Fibroblast of villous mesenchyme (primary cell): ENCODE measurements at regions not wholly inside any gene's neighbourhood (a gene's known extent, or its start where the extent isn't known, plus 50 kb on each side); places are given as distances from the start of the nearest gene placed in this dataset.

ENCODE experiments used
- DNase-seq: peaks from one replicate; pipeline ENCODE4 v3.0.0-alpha.2; 2010; ENCODE audit warnings: low read depth
- H3K4me3 ChIP-seq: 2 replicates; pipeline ENCODE4 v1.5.1; 2011; ENCODE audit warnings: low read depth, mild to moderate bottlenecking, low read length
- CTCF ChIP-seq: IDR thresholded peaks from 2 replicates; pipeline ENCODE4 v1.5.1; 2012; ENCODE audit warnings: low read depth, mild to moderate bottlenecking, low read length; ENCODE audit not compliant: insufficient read depth

- no peak overlapping the region for H3K4me3 ChIP-seq
- no peak for DNase-seq
- TF ChIP-seq CTCF = no peak
These were observed 488.6 kb downstream of the ACTL7B start for GRCh38 chr9:108367188-108367587.

GRCh38 chr9:108363311-108363710, 492.5 kb downstream of the ACTL7B start:
- no peak for TF ChIP-seq CTCF
- no peak for DNase-seq
- H3K4me3 ChIP-seq = no peak overlapping the region

- no peak for DNase-seq
- TF ChIP-seq CTCF = no peak
- no peak overlapping the region for H3K4me3 ChIP-seq
These were observed 495.5 kb downstream of the ACTL7B start for GRCh38 chr9:108360304-108360703.

GRCh38 chr9:108356806-108357205, 499.0 kb downstream of the ACTL7B start:
- no peak for TF ChIP-seq CTCF
- no peak for DNase-seq
- no peak overlapping the region for H3K4me3 ChIP-seq

- no peak for DNase-seq
- TF ChIP-seq CTCF = no peak
- no peak overlapping the region for H3K4me3 ChIP-seq
These were observed 504.2 kb downstream of the ACTL7B start for GRCh38 chr9:108351571-108351970.

GRCh38 chr9:108347463-108348188, 508.2 kb downstream of the ACTL7B start:
- H3K4me3 ChIP-seq = no peak overlapping the region
- DNase-seq = no peak
- no peak for TF ChIP-seq CTCF

GRCh38 chr9:108345826-108346225, 510.0 kb downstream of the ACTL7B start:
- DNase-seq = no peak
- TF ChIP-seq CTCF = no peak
- H3K4me3 ChIP-seq = no peak overlapping the region
